SJSA1 (cell line): ENCODE measurements at regions not wholly inside any gene's neighbourhood (a gene's known extent, or its start where the extent isn't known, plus 50 kb on each side); places are given as distances from the start of the nearest gene placed in this dataset.

Experiments used
- DNase-seq, 2 experiments: peaks; one replicate each; pipeline ENCODE4 v3.0.0-alpha.2; 2015 to 2020; ENCODE audit warnings: low spot score in 2 of 2, low read depth in 1 of 2
- H3K27ac ChIP-seq: fragments of 250-450 bp; sonication (Bioruptor Pico); 2 replicates; pipeline ENCODE4 v1.5.1; 2020; ENCODE audit warnings: mild to moderate bottlenecking, moderate library complexity
- H3K27me3 ChIP-seq: fragments of 250-450 bp; sonication (Bioruptor Pico); replicated peaks from 2 replicates; pipeline ENCODE4 v1.5.1; 2020; ENCODE audit warnings: mild to moderate bottlenecking, moderate library complexity
- H3K36me3 ChIP-seq: fragments of 250-450 bp; sonication (Bioruptor Pico); 2 replicates; pipeline ENCODE4 v1.5.1; 2020; ENCODE audit warnings: mild to moderate bottlenecking
- H3K4me1 ChIP-seq: fragments of 250-450 bp; sonication (Bioruptor Pico); replicated peaks from 2 replicates; pipeline ENCODE4 v1.6.1; 2021; ENCODE audit warnings: mild to moderate bottlenecking
- H3K4me3 ChIP-seq: fragments of 250-450 bp; sonication (Bioruptor Pico); 2 replicates; pipeline ENCODE4 v1.5.1; 2020; ENCODE audit warnings: mild to moderate bottlenecking
- H3K9me3 ChIP-seq: fragments of 250-450 bp; sonication (Bioruptor Pico); replicated peaks from 2 replicates; pipeline ENCODE4 v1.5.1; 2020; ENCODE audit warnings: mild to moderate bottlenecking

DNA sequence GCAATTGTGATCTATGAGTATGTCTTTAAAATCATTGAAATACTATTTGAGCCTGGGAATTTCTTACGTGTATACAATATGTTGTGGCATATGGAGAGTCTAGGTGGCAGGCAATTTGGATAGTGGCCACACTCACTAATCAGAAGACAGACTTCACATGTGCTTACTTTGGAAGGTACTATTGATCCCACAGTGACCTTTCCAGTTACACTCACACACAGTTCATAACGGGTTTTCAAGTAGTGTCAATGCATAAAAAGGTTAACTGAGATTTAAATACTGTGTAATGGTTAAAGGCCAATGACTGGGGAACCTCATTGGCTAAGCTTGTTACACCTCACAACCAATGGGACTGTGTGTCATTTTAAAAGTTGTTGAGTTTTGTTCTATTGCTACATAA lies 783.2 kb downstream of the RPA4 start:
- H3K4me1 ChIP-seq: no peaks in the 10 kb centered on the region
- H3K36me3 ChIP-seq: no peaks in the 10 kb centered on the region
- no peaks in the 10 kb centered on the region for H3K27me3 ChIP-seq
- H3K27ac ChIP-seq: no peak overlapping the region
- no peak overlapping the region for H3K4me3 ChIP-seq
- no peak for DNase-seq
- no peaks in the 10 kb centered on the region for H3K9me3 ChIP-seq

DNA sequence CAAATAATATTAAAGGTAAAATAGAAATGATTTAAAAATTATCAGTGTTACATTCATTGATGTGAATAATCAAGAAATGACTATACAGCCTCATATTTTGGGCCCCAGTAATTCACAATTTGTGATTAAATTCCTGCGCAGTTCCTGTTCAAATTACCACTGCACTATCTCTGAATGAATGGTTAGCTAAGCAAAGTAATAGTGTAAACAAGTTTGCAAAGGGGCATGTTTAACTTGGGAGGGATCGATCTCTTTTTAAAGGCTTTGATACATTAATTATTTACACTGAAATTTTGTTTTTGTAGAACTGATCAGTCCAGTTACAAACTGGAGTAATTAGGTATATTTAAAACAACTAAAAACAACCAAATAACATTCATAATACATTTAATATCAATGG lies 784.4 kb downstream of the RPA4 start:
- Histone ChIP-seq H3K27me3 (no peaks in the 10 kb centered on the region), H3K36me3 (no peaks in the 10 kb centered on the region), H3K4me1 (no peaks in the 10 kb centered on the region), H3K9me3 (no peaks in the 10 kb centered on the region), H3K27ac (no peak overlapping the region), H3K4me3 (no peak overlapping the region)
- DNase-seq: no peak

DNA sequence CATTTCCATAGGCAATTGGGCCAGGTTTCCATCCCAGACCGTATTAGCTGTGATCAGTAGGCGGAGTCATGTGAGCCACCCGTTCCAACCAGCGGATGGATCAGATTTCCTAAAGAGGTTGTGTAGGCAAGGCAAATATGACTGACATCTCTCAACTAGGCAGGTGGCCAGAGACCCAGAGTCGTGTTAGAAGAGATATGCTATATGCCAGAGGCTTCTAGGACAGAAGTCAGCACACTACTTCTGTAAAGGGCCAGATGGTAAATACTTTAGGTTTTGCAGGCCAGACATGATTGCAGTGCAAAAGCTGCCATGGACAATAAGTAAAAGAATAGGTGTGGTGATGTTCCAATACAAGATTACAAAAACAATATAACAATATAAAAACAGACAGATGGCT lies 788.4 kb downstream of the RPA4 start:
- DNase-seq: no peak
- Histone ChIP-seq H3K36me3 (no peaks in the 10 kb centered on the region), H3K4me1 (no peaks in the 10 kb centered on the region), H3K9me3 (no peaks in the 10 kb centered on the region), H3K4me3 (no peak overlapping the region), H3K27ac (no peak overlapping the region), H3K27me3 (no peaks in the 10 kb centered on the region)

DNA sequence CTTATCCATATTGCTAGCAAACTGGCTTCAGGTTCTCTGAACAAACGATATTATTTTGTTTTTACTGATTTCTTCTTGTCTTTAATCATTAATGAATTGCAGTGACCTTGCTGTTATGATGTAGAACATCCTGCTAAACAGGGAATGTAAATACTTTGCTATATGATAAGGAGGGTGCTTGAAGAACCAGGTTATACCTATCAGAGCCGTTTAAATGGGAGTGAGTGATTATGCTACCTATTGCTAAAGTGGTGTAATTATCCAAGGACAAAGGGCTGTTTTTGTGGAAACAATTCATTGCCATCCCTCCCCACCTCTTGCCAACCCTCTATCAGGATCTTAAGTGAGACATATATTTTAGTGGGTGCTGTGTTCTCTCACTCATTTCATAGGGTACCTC lies 788.9 kb downstream of the RPA4 start:
- no peak overlapping the region for H3K27ac ChIP-seq
- H3K36me3 ChIP-seq: no peaks in the 10 kb centered on the region
- no peaks in the 10 kb centered on the region for H3K27me3 ChIP-seq
- H3K4me3 ChIP-seq: no peak overlapping the region
- H3K4me1 ChIP-seq: no peaks in the 10 kb centered on the region
- no peak for DNase-seq
- H3K9me3 ChIP-seq: no peaks in the 10 kb centered on the region

DNA sequence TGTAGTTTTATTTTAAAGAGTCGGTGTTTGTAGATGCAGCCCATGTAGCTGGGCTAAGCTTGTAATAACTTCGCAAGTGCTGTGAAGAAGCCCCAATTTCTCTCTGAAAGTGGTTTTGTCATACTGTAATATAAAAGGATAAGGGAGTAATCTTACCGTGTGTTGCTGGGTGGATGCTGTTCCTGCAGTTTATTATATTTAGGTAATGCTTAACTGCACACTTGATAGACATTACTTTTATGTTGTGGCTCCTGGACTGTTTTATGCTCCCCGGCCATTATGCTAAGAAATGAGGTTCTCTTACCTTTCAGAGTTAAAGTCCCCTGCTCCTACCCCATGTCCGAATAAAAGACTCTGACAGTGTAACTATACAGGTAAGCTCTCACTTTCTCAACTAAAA lies 789.4 kb downstream of the RPA4 start:
- Histone ChIP-seq H3K27me3 (no peaks in the 10 kb centered on the region), H3K4me3 (no peak overlapping the region), H3K36me3 (no peaks in the 10 kb centered on the region), H3K9me3 (no peaks in the 10 kb centered on the region), H3K27ac (no peak overlapping the region), H3K4me1 (no peaks in the 10 kb centered on the region)
- no peak for DNase-seq

DNA sequence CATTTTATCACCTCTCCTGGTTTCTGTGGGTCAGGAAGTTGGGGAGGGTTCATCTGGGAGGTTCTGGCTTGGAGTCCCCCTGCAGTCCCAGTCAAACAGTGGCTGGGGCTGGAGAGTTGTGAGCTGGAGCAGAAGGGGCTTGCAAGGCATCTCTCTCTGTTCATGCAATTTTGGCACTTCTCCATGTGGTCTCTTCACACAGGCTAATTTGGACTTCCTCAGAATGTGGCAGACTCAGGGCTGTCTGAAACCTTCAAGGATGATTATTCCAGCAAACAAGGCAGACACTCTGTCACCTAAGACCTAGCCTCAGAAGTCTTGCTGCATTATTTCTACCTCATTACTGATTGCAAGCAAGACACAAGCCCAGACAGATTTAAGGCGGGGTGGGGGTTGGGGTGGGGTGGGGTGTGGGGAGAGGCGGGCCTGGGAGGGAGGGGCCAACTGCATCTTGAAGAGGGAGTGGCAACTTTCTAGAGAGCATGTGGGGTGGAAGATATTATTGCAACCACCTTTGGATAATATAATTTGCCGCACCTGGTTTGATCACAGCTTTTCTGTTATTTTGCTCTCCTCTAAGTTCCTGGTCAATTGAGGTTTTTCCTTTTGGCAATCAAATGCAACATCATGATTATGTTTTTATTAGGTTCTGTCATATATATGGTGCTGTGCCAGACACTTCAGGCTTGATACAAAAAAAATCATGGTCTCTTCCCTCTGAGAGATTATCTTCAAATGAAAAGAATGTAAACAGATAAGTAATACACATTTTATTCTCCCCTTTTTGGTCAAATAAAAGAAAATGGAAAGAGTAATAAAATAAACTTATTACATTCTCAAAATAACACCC lies 799.5 kb downstream of the RPA4 start:
- Histone ChIP-seq H3K27ac (no peak overlapping the region), H3K27me3 (no peaks in the 10 kb centered on the region), H3K4me1 (no peaks in the 10 kb centered on the region), H3K4me3 (no peak overlapping the region), H3K9me3 (no peaks in the 10 kb centered on the region), H3K36me3 (no peaks in the 10 kb centered on the region)
- DNase-seq: no peak

DNA sequence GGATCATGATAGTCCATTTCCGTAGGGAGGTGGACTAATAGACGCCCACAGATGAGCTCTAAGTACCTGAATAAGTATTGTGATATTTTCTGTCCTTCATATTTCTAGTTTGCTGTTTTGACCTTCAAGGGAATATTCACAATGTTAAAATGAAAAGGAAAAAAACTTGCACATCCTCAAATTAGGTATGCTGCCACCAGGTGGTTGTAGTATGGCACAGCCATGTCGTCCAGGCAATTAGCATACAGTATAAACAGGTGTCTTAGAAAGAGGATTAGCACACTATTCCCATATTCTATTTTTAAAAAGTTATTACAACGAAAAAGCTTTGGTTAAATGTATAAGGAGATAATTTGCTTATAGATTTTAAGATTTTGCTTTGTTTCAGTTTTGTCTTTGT lies 802.0 kb downstream of the RPA4 start:
- Histone ChIP-seq H3K27ac (no peak overlapping the region), H3K36me3 (no peaks in the 10 kb centered on the region), H3K9me3 (no peaks in the 10 kb centered on the region), H3K27me3 (no peaks in the 10 kb centered on the region), H3K4me1 (no peaks in the 10 kb centered on the region), H3K4me3 (no peak overlapping the region)
- peak in 1 of 2 experiments; percentile 0 for DNase-seq

DNA sequence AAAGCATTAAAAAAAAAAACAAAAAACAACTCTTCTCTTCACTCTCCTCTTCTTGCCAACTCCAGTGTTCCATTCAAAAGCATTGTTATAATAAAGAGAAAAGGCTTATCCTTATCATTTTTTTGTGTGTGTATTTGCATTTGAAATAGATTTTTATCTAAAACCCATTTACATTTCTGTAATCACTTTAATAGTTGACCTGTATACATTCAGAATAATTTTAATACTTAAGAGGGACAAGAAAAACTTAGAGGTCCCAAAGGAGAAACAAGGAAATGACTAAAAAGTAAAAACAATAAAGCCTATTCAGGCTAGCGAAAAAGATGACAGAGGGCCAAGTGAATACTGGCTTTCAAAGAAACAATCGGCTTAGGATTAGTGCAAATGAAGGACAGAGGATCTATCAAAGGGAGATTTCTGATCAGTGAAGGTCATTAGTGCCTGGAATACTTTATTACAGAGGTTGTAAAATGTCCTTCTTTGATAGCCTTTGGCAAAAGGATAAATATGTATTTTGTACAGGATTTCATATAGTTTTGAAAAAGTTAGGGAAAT lies 808.3 kb downstream of the RPA4 start:
- H3K36me3 ChIP-seq: no peaks in the 10 kb centered on the region
- H3K9me3 ChIP-seq: no peaks in the 10 kb centered on the region
- no peak for DNase-seq
- no peak overlapping the region for H3K27ac ChIP-seq
- no peaks in the 10 kb centered on the region for H3K27me3 ChIP-seq
- no peak overlapping the region for H3K4me3 ChIP-seq
- H3K4me1 ChIP-seq: no peaks in the 10 kb centered on the region

DNA sequence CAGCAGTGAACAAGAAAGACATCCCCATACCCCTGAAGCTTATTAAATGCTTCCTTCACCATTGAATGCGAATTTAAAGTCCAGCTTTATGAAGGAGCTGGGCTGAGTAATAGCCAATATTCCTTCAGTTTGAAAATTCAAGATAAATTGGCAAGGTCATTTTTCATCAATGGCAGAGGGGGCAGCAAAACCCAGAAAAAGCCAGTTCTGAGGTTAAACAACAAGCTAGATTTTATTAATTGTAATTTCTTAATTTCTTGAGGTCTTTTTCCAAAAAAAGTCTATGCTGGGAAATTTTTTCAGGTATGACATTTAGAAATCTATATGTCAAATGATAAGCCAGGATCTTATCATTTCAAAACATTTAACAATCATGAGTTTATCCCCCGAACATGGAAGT lies 808.9 kb downstream of the RPA4 start:
- H3K4me1 ChIP-seq: no peaks in the 10 kb centered on the region
- no peak overlapping the region for H3K4me3 ChIP-seq
- no peak for DNase-seq
- no peaks in the 10 kb centered on the region for H3K27me3 ChIP-seq
- H3K36me3 ChIP-seq: no peaks in the 10 kb centered on the region
- no peaks in the 10 kb centered on the region for H3K9me3 ChIP-seq
- H3K27ac ChIP-seq: no peak overlapping the region

DNA sequence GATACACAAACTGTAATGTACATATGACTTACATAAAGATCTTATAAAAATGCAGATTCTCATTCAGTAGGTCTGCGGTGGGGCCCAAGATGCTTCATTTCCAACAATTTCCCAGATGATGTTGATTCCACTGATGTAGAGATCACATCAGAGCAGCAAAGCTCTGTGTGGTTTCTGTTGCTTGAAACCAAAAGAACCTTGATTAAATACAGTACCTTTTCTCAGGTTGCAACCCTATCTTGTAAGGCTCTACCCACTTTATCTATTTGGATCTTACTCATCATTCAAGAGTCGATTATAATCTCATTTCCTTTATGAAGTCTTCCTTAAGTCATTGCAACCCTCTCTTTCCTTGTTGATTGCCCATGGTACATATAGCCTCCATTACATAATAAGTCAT lies 816.8 kb downstream of the RPA4 start:
- DNase-seq: no peak
- H3K4me3 ChIP-seq: no peak overlapping the region
- H3K9me3 ChIP-seq: no peaks in the 10 kb centered on the region
- no peak overlapping the region for H3K27ac ChIP-seq
- H3K36me3 ChIP-seq: no peaks in the 10 kb centered on the region
- H3K27me3 ChIP-seq: no peaks in the 10 kb centered on the region
- no peaks in the 10 kb centered on the region for H3K4me1 ChIP-seq

DNA sequence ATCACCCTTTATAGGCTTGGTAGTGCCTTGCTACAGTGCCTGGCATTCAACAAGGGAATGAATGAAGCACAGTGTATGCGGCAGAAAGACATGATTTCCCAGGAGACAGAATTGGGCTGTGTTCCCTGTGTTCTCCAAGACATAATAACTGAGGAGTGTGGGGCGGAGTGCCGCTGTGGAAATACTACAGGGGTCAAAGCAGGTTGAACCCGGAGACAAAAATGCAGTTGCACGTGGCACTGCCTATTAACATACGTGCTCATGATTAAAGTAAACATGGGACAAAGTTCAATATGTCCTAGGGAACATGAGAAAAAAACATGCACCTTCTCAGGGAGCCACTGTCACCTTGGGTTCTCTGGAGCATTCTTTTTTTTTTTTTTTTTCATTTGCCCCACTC lies 820.8 kb downstream of the RPA4 start:
- Histone ChIP-seq H3K27me3 (no peaks in the 10 kb centered on the region), H3K9me3 (no peaks in the 10 kb centered on the region), H3K27ac (no peak overlapping the region), H3K4me1 (no peaks in the 10 kb centered on the region), H3K4me3 (no peak overlapping the region), H3K36me3 (no peaks in the 10 kb centered on the region)
- no peak for DNase-seq

DNA sequence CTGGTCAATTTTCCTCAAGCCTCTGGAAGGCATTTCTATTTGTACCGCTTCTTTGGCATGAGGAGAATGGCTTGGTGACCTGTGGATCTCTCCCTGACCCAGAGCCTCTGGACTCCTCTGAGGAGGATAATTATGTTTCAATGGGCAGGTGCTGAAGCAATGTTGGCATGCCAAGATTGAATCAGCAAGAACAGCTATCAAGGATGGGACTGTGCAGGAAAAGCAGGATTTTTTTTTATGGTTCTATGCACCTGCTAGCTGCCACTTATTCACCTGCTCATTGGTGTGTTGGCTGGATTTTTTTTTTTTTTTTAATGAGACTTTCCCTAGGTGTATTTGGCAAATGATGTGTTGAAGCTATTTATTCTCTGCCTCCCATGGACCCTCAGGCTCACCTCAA lies 821.2 kb downstream of the RPA4 start:
- Histone ChIP-seq H3K4me3 (no peak overlapping the region), H3K27ac (no peak overlapping the region), H3K36me3 (no peaks in the 10 kb centered on the region)

DNA sequence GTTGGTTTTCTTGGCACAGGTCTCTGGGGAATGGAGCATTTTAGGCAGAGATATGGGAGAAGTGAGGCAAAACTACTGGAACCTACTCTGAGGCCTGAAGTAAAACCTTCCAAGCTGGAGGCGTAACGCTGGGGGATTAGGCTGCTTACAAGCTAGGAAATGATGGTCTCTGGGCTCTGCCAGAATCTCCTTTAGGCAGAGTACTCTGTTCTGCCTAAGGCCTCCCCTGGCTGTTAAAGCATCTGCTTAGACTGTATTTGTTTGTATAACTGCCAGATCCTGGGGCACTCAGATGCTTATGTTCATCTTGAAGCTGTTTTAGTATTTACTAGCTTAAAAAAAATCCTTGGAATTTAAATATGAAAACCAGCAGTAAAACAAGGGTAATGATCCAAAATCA lies 822.2 kb downstream of the RPA4 start:
- Histone ChIP-seq H3K27me3 (no peaks in the 10 kb centered on the region), H3K27ac (no peak overlapping the region), H3K36me3 (no peaks in the 10 kb centered on the region), H3K4me3 (no peak overlapping the region), H3K4me1 (no peaks in the 10 kb centered on the region), H3K9me3 (no peaks in the 10 kb centered on the region)
- no peak for DNase-seq

More for the DNA sequence above, 821.2 kb downstream of the RPA4 start:
- Histone ChIP-seq H3K27me3 (no peaks in the 10 kb centered on the region), H3K9me3 (no peaks in the 10 kb centered on the region), H3K4me1 (no peaks in the 10 kb centered on the region)
- DNase-seq: no peak

DNA sequence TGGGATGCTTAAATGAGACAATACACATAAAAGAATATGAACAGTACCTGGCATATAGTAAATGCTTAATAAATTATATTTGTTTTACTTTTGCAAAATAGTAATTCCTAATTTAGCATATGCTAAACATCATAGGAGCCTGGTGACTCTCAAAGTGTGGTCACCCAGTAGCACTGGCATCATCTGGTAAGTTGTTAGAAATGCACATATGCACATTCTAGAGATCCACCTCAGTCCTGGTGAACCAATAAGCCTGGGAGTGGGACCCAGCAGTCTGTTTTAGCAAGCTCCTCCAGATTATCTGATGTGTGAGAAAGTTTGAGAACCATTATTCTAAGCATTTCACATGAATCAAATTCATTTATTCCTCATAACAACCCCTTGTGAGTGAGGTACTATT lies 830.4 kb downstream of the RPA4 start:
- Histone ChIP-seq H3K27me3 (no peaks in the 10 kb centered on the region), H3K27ac (no peak overlapping the region), H3K9me3 (no peaks in the 10 kb centered on the region), H3K4me1 (no peaks in the 10 kb centered on the region), H3K36me3 (no peaks in the 10 kb centered on the region), H3K4me3 (no peak overlapping the region)
- no peak for DNase-seq

DNA sequence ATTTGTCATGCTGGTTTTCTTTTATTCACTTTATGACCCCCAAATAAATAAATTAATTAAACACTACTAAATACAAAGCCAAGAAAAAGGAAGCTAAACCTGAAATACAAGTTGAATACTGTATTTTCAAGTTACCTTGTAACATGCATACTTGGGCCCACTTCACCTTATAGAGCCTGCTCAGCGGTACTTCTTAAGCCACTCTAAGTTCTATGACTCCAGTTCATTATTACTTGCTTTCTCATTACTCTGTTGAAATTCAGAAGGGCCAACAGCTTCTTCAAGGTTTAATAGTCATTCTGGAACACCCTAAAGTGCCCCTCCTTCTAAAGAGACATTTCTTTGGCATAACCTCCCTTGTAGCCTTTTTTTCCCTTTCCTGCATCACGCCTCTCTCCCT lies 844.5 kb downstream of the RPA4 start:
- no peak overlapping the region for H3K27ac ChIP-seq
- no peaks in the 10 kb centered on the region for H3K36me3 ChIP-seq
- H3K27me3 ChIP-seq: no peaks in the 10 kb centered on the region
- no peak overlapping the region for H3K4me3 ChIP-seq
- DNase-seq: no peak
- no peaks in the 10 kb centered on the region for H3K4me1 ChIP-seq
- no peaks in the 10 kb centered on the region for H3K9me3 ChIP-seq
